OCI-LY3 (cell line): ENCODE measurements at regions not wholly inside any gene's neighbourhood (a gene's known extent, or its start where the extent isn't known, plus 50 kb on each side); places are given as distances from the start of the nearest gene placed in this dataset.
"Not testable (repeated sequence)": the region's sequence is repeated elsewhere in the genome, so short reads cannot be mapped to it uniquely, and the experiment has no call there.

Experiments
- H2AFZ ChIP-seq: fragments of 200-600, 300-600 bp; shearing (Covaris generic); 2 replicates; pipeline ENCODE4 v1.6.0; 2014; ENCODE audit warnings: antibody characterized with exemption, low read depth, low read length
- H3K27ac ChIP-seq: fragments of 200-600, 300-600 bp; sonication (generic); 2 replicates; pipeline ENCODE4 v1.5.1; 2014; ENCODE audit warnings: mild to moderate bottlenecking, low read length, moderate library complexity, mixed read lengths
- H3K27me3 ChIP-seq: fragments of 200-600, 300-600 bp; sonication (generic); 2 replicates; pipeline ENCODE4 v1.6.1; 2014; ENCODE audit warnings: low read depth, low read length, mixed read lengths
- H3K36me3 ChIP-seq: fragments of 200-600, 300-600 bp; sonication (generic); replicated peaks from 2 replicates; pipeline ENCODE3; 2014; ENCODE audit warnings: low read depth, low read length, mixed read lengths
- H3K4me1 ChIP-seq: fragments of 300-600, 200-600 bp; sonication (generic); 2 replicates; pipeline ENCODE4 v1.6.1; 2014; ENCODE audit warnings: low read length, mixed read lengths
- H3K4me2 ChIP-seq: fragments of 200-600, 300-600 bp; sonication (generic); 2 replicates; pipeline ENCODE4 v1.6.1; 2014; ENCODE audit warnings: low read length, mixed read lengths
- H3K4me3 ChIP-seq: fragments of 300-600, 200-600 bp; sonication (generic); 2 replicates; pipeline ENCODE4 v1.5.1; 2014; ENCODE audit warnings: antibody characterized with exemption, mild to moderate bottlenecking, low read length, moderate library complexity
- H3K79me2 ChIP-seq: fragments of 300-600, 200-600 bp; shearing (Covaris generic); 2 replicates; pipeline ENCODE4 v1.6.1; 2014; ENCODE audit warnings: mild to moderate bottlenecking, low read length, mixed read lengths
- H3K9ac ChIP-seq: fragments of 300-600, 200-600 bp; shearing (Covaris generic); 2 replicates; pipeline ENCODE4 v1.6.0; 2014; ENCODE audit warnings: mild to moderate bottlenecking, low read length, moderate library complexity
- H3K9me3 ChIP-seq: fragments of 200-600, 300-600 bp; shearing (Covaris generic); 2 replicates; pipeline ENCODE4 v1.6.1; 2014; ENCODE audit warnings: low read length, mixed read lengths; ENCODE audit not compliant: insufficient read depth
- H4K20me1 ChIP-seq: fragments of 200-600, 300-600 bp; sonication (generic); 2 replicates; pipeline ENCODE4 v1.6.1; 2016; ENCODE audit warnings: low read length, mixed read lengths; ENCODE audit not compliant: insufficient read depth
- EZH2phosphoT487 ChIP-seq: fragments of 200-600 bp; shearing (Covaris generic); IDR thresholded peaks from 2 replicates; pipeline ENCODE4 v1.6.1; 2018; ENCODE audit warnings: antibody characterized with exemption, mixed run types, low read depth
- TF ChIP-seq, protein P1 (sequence below): fragments of 200-600, 300-600 bp; sonication (generic); IDR thresholded peaks from 2 replicates; pipeline ENCODE4 v1.5.1; 2014; ENCODE audit warnings: antibody characterized with exemption, low read length, low read depth

DNA sequence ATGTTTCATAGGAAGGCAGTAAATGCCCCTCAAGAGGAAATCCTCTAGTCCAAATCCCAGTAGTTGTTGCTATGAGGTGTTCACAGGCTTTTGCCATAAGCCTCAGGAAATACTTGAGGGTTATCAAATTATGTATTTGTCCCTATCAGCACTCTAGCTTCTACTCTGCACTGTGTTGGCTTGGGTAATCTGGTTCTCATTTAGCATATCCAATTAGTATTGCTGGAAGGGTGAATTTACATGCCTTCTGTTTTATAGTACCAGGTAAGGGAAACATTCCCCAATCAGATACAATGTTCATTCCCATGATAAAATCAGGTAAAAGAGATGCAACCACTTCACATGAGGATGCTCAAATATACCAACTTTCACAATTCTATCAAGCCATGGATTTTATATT is 211.2 kb downstream of the S1PR1 start:
- H3K36me3 ChIP-seq: no peaks in the 10 kb centered on the region
- H3K4me2 ChIP-seq: no peak overlapping the region
- H3K4me3 ChIP-seq: no peak overlapping the region
- H3K27ac ChIP-seq: no peak overlapping the region
- H2AFZ ChIP-seq: no peak overlapping the region
- no peaks in the 10 kb centered on the region for H3K79me2 ChIP-seq
- no peak overlapping the region for H3K9ac ChIP-seq
- H3K27me3 ChIP-seq: no peaks in the 10 kb centered on the region
- H3K4me1 ChIP-seq: peaks cover 32% of the 10 kb centered on the region
- H4K20me1 ChIP-seq: no peaks in the 10 kb centered on the region
- no peak for TF ChIP-seq EZH2phosphoT487
- TF ChIP-seq, protein P1, sequence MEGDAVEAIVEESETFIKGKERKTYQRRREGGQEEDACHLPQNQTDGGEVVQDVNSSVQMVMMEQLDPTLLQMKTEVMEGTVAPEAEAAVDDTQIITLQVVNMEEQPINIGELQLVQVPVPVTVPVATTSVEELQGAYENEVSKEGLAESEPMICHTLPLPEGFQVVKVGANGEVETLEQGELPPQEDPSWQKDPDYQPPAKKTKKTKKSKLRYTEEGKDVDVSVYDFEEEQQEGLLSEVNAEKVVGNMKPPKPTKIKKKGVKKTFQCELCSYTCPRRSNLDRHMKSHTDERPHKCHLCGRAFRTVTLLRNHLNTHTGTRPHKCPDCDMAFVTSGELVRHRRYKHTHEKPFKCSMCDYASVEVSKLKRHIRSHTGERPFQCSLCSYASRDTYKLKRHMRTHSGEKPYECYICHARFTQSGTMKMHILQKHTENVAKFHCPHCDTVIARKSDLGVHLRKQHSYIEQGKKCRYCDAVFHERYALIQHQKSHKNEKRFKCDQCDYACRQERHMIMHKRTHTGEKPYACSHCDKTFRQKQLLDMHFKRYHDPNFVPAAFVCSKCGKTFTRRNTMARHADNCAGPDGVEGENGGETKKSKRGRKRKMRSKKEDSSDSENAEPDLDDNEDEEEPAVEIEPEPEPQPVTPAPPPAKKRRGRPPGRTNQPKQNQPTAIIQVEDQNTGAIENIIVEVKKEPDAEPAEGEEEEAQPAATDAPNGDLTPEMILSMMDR: no peak
- no peaks in the 10 kb centered on the region for H3K9me3 ChIP-seq

- not testable (repeated sequence) for H2AFZ ChIP-seq, H3K27me3 ChIP-seq, H3K4me3 ChIP-seq, H3K27ac ChIP-seq, H4K20me1 ChIP-seq, H3K36me3 ChIP-seq, H3K9ac ChIP-seq, H3K79me2 ChIP-seq, H3K9me3 ChIP-seq, H3K4me2 ChIP-seq
- peaks cover 34% of the 10 kb centered on the region for H3K4me1 ChIP-seq
Measured at GRCh38 chr1:101450691-101451090, 213.9 kb downstream of the S1PR1 start.

- Histone ChIP-seq H2AFZ (no peak overlapping the region), H4K20me1 (no peaks in the 10 kb centered on the region), H3K27me3 (peaks cover 8% of the 10 kb centered on the region; the same call in 1 of the 2 replicates), H3K4me1 (peaks cover 34% of the 10 kb centered on the region), H3K9me3 (no peaks in the 10 kb centered on the region), H3K36me3 (no peaks in the 10 kb centered on the region), H3K27ac (no peak overlapping the region), H3K4me2 (peak overlapping the region; percentile 8; the same call in 1 of the 2 replicates), H3K79me2 (no peaks in the 10 kb centered on the region), H3K4me3 (no peak overlapping the region), H3K9ac (no peak overlapping the region)
- TF ChIP-seq EZH2phosphoT487: no peak
- TF ChIP-seq, protein P1: no peak
Measured at GRCh38 chr1:101451888-101452287, 215.1 kb downstream of the S1PR1 start.

- no peaks in the 10 kb centered on the region for H4K20me1 ChIP-seq
- no peaks in the 10 kb centered on the region for H3K79me2 ChIP-seq
- no peaks in the 10 kb centered on the region for H3K36me3 ChIP-seq
- H3K27me3 ChIP-seq: peaks cover 8% of the 10 kb centered on the region; the same call in 1 of the 2 replicates
- H3K4me1 ChIP-seq: peaks cover 34% of the 10 kb centered on the region
- H2AFZ ChIP-seq: no peak overlapping the region
- no peak overlapping the region for H3K27ac ChIP-seq
- no peak for TF ChIP-seq EZH2phosphoT487
- TF ChIP-seq, protein P1: no peak
- H3K9me3 ChIP-seq: no peaks in the 10 kb centered on the region
- H3K4me2 ChIP-seq: no peak overlapping the region
- no peak overlapping the region for H3K4me3 ChIP-seq
- H3K9ac ChIP-seq: no peak overlapping the region
Measured at GRCh38 chr1:101452825-101453224, 216.0 kb downstream of the S1PR1 start.

DNA sequence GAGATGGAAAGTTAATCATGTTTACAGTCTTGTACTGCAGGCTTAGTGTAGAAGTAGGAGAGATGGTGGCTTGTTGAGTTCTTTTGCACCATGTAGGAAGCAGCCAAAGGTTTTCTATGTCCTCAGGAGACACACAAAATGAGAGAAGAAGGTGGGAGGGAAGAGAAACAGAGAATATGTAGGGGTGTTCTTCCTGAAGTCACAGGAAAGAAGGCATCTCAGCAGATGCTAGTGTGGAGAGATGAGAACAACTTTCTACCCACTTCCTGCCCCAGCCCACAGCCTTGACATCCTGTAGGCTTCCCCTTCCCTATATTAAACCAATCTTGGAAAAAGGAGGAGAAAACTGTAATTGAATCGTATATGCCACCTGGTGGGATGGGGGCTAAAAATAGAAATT is 217.0 kb downstream of the S1PR1 start:
- TF ChIP-seq, protein P1: no peak
- TF ChIP-seq EZH2phosphoT487: no peak
- Histone ChIP-seq H3K9me3 (no peaks in the 10 kb centered on the region), H3K36me3 (no peaks in the 10 kb centered on the region), H3K4me2 (peak overlapping the region; percentile 17; the same call in 1 of the 2 replicates), H3K27ac (no peak overlapping the region), H3K9ac (no peak overlapping the region), H3K79me2 (no peaks in the 10 kb centered on the region), H3K27me3 (peaks cover 8% of the 10 kb centered on the region; the same call in 1 of the 2 replicates), H3K4me3 (no peak overlapping the region), H2AFZ (peak overlapping the region; percentile 74), H4K20me1 (no peaks in the 10 kb centered on the region), H3K4me1 (peaks cover 32% of the 10 kb centered on the region)
